NCI-H2029 (cell line): ENCODE measurements at regions not wholly inside any gene's neighbourhood (a gene's known extent, or its start where the extent isn't known, plus 50 kb on each side); places are given as distances from the start of the nearest gene placed in this dataset.

Experiments used
- DNase-seq: peaks from one replicate; lab custom pipeline; 2025; lab: John Stamatoyannopoulos, UW

DNA sequence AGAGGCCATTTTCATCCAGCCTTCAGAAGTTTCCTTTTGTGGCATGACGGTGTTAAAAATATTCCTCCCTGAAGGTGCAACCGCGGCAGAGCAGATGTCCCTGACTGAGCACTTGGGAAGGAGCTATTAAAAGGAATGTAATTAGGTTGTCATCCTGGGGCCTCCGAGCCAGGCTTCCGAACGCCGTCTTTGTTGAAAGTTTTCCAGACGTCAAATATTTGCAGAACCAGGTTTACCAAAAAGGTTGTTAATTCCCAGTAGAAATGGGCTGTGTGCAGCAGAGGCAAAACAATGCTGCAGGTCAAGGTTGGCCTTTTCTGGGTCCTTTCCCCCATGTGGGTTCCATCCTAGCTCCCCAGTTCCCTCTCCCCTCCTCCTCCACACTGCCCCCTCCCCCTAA is 88.8 kb upstream of the CALM2 start:
- DNase-seq, result no peak

DNA sequence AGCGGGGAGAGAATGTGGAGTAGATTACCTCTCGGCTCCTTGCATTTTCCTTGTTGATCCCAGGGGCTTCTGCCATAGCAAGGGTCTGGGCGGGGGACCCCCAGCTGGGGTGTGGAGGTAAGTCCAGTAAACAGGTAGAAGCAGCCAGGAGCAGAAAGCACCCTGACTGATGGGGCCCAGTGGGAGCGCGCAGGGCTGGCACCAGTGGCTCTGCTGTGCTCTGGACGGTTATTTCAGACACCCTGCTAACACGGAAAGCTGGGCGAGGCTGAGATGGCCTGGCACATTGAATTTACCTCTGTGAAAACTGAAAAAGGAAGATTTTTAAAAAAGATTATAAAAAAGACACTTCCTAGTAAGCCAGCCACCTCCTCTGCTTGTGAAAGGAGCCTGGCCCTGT is 88.4 kb upstream of the CALM2 start:
- no peak for DNase-seq

DNA sequence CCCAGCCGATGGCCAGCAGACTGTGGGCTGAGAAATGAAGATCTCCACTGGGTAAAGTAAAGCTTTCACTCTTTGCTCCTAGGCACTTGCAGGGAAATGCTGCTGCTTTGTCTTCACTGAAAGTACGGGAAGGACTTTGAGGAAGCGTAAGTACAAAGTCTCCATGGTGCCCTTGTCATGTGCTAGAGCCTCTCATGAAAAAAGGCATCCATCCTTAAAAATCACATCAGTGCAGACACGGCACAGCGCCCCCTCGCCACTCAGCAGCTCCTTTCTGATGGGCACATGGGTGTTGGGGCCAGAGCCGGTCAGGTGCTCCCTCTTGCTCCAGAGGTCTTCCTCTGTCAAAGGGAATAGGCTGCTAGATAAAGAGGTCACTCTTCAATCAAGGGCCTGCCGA is 87.8 kb upstream of the CALM2 start:
- DNase-seq, result no peak

DNA sequence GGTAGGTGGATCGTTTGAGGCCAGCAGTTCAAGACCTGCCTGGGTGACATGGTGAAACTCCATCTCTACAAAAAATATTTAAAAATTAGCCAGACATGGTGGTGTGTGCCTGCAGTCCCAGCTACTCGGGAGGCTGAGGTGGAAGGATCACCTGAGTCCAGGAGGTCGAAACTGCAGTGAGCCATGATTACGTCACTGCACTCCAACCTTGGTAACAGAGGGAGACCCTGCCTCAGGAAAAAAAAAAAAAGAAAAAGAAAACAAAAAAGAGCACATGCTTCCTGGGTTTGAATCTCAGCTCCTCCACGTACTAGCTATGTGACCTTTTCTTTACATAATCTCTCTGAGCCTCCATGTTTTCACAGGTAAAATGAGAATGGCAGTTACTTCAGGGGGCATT is 86.3 kb upstream of the CALM2 start:
- no peak for DNase-seq

DNA sequence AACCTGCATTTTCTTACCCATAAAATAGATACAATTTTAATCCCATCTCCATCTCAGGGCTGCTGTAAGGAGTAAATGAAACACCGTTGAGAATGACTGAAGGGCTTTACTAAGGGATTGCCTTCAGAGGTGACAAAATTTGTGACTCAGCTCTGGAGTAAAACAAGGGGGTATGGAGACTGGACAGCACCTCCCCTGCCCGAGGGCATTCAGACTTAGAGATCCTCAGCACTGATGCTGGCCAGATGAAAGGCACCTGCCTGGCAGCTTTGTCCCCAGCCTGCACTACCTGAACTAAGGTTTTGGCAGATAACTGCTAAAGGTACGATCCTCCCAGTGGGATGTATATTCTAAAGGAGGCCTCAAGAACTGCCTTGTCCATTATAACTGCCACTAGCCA is 84.7 kb upstream of the CALM2 start:
- DNase-seq, result no peak

DNA sequence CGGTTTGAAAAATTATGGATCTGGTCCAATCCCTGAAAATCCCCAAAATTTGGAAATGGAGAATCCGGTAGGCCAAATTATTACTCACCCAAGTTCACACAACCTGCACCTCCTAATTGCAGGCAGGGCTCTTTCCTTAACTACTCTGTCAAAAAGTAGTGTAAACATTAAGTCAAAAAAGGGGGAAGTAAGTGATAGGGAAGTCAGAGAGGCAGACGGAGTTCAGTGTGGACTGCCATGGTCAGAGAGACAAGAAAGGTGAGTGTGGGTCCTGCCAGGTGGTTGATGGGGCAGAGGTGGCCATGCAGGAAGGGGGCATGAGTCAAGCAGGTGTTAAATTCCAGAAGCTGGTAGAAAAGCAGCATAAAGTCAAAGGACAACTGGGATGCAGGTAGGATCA is 83.5 kb upstream of the CALM2 start:
- DNase-seq, result no peak

DNA sequence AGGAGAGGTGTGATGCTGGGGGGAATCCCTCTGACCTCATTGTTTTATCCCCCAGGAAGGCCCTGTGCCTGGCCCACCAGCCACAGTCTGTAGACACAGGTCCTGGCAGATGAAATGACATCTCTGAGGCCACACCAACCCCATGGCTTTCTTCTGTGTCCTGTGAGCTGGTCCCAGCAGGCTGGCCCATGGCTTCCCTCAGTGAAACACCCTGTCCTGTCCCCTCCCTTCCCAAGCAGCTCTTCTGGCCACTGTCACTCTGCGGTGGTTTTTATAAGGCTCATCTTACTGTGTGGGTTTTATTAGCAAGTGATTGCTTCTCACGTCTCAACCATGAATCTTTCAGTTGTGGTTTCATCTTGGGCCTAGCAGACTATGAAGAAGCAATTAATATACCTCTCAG is 81.6 kb upstream of the CALM2 start:
- DNase-seq, result no peak

DNA sequence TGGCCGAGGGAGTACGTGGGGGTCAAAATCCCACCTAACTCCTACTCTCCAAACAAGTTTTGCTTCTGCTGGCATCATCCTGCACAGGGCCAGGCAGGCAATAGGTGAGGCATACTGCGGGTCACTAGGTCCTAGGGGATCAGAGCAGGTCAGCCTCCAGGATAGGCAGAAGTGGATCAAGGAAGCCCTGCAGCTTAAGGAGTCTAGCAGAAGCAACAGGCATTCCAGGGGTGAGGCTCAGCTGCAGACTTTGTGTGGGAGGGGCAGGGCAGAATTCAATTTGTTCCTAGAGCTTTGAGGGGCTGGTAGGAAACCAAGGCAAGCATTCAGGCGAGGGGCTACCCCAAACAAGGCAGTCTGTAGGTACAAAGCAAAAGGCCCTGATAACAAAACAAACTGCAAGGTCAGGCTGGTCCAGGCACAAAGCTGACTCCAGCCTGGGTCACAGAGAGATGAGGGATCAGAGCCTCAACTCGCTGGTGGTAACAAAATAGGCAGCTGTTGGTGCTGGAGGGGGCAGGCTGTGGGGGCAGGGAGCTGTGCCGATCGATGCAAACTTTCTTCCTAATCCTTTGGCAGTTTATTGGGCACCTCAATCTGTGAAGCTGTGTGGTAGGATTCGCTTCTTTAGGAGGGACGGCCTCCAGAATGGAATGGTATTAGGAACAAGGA is 80.2 kb upstream of the CALM2 start:
- no peak for DNase-seq

DNA sequence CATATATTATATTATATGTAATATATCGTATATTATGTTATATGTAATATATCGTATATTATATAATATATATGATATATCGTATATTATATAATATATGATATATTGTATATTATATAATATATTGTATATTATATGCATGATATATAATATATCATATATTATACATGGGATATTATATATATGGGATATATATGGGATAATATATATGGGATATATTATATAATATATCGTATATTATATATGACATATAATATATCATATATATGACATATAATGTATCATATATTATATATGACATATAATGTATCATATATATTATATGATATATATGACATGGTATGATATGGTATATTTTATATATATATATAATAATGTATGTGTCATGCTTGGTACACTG is 79.5 kb upstream of the CALM2 start:
- DNase-seq, result no peak

DNA sequence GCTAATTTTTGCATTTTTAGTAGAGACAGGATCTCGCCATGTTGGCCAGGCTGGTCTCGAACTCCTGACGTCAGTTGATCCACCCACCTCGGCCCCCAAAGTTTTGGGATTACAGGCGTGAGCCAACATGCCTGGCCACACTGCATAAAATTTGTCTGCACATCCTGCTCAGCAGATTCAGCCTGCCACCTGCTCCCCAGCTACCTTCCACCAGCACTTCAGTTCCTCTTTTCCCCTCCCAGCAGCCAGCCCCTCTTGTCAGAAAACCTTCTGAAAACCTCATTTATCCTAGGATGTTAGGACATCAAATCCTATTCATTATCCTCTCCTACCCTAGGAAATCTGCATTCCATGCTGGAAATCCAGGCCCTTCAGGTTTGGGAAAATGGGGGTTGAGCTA is 78.2 kb upstream of the CALM2 start:
- DNase-seq, result no peak

DNA sequence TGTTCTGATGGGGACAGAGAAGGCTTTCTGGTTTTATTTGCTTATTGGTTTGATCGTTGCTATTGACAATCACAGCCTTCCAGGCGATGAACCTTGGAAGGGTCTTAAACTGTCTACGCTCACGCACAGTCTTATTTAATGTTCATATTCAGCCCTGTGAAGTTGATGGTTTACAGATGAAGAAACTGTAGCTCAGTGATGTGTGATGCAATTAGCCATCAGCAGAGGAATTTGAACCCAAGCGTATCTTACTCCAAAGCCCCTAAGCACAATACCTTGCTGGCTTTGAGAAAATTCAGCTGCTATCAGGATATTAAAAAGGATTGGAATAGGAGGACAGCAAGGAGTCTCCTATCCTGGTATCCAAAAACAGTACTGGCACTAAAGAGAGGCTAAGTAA is 77.1 kb upstream of the CALM2 start:
- DNase-seq, result no peak

DNA sequence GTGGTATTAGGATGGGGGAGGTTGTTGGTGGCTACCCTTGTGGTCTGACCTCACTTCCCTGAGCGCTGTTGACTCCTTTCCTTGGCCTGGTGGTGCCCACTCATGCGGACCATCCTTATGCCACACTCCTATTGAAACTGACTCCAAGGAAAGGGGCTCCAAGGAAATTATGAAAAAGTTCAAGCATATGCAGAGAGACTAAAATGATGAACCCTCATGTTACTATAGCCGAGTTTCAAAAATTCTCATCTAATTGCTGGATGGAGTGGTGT is 75.0 kb upstream of the CALM2 start:
- DNase-seq, result no peak

DNA sequence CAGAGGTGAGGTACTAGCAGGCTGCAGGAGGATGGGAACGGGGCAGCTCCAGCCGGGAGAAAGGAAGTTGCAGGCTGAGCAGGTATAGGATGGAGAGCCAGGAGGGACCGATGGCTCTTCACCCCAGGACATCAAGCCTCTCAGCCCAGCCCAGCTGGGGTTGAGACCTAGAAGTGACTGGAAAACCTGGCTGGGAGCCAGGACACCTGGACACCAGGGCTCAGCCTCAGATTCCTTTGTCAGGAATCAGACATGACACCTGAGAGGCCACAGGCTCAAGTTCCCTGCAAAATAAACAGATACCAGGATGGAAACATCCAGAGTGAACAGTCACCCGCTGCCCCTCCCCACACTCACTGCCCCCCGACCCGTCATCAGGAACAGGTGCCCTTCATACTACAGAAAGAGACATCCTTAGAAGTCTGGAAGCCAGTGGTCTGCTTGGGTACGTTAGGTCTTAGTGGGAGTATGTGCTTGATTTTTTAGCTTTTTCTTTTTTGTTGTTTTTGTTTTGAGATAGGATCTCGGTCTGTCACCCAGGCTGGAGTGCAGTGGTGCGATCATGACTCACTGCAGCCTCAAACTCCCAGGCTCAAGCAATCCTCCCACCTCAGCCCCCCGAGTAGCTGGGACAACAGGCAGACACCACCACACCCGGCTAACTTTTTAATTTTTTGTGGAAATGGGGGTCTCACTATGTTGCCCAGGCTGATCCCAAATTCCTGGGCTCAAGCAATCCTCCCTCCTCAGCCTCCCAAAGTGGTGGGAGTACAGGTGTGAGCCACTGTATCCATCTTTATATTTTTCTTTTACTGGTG is 74.5 kb upstream of the CALM2 start:
- DNase-seq, result peak; percentile 84

DNA sequence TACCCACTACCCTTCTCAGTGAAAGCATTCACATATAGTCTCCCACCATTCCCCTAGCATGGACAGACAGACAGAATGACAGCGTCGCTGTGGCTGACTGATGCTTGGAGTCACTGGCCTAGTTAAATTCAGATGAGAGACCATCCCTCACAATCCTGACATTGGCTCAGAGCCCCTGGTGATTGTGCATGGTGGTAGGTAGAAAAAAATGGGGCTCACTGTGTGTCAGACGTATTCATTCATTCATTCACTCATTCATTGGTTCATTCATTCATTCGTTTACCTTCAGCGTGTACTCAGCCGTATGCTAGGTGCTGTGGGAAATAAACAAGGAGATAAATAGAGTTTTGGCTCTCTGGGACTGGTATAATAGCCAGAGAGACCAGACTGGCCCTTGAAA is 73.6 kb upstream of the CALM2 start:
- no peak for DNase-seq

DNA sequence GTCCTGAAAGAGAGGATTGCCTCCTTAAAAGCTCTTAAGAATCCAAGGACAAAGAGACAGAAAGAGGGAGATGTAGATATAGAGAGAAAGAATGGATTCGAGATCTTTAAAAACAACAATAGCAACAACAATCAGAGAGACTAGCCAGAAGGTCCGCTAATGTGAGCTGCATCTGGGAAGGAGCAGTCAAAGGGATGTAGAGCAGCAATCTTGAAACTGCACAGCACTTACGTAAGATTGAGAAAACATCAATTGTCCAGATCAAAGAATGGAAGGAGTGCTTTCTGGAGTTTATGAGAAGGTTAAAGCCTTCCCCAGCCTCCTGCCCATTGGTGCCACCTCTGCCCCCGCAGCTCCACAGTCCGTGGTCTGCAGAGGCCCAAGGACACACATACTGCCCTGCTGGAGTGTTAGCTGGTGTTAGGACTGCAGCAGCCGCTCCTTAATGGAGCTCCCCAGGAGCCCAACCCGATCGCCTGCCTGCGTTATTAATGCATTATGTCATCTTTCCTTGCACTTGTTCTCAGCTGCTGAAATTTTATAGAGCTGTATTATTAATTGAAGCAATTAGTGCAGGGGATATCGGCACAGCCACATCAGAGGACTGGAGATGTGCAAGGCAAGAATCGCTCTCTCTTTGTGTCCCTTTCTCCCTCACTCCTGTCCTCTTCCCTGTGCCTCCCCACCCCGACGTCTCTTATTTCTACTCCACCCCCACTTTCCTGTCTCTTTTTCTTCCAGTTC is 73.0 kb upstream of the CALM2 start:
- no peak for DNase-seq

DNA sequence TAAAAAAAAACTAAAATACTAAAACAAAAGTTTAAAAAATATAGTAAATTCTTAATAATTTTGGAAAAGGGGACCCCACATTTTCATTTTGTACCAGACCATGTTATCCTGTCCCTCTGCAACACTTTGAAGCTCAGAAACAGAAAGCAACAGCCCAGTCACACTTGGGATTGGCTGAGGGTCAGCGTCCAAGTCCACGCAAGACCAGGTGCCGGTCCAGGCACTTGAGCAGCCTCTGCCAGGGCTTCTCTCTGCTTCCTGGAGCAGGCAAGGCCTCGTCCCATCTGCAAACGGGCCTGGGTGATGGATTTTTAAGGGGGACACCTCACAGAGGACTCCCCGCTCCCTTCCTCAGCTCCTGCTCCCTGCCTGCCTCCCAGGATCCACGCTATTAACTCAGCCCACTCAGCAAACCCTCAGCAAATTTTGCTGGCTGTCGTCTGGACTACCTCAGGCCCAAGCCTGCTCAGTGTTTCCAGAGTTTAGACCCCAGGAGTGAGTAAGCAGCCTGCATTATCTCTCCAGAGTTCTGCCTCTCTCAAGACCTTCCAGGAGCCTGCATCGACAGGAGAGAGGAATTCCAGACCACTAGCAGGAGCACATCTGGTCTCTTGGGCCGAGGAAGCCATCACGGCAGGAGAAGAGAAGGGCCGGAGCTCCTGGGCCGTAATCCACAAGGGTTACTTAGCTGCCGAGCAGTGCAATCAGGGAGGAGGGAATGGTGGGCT is 67.4 kb upstream of the CALM2 start:
- no peak for DNase-seq

DNA sequence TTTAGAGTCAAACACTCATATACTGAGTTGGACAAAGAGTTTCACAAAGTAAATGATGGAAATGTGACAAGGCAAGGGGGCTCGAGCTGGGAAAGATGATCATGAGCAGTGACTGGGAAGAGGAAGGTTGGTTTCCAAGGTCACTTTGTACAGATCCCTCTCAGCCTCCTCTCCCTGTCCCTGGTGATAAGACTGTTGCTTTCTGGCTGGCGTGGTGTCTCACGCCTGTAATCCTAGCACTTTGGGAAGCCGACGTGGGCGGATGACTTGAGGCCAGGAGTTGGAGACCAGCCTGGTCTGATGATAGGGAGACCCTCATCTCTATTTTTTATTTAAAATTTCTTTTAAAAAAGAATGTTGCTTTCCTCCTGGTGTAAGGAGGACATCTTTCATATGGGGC is 65.4 kb upstream of the CALM2 start:
- DNase-seq, result no peak

DNA sequence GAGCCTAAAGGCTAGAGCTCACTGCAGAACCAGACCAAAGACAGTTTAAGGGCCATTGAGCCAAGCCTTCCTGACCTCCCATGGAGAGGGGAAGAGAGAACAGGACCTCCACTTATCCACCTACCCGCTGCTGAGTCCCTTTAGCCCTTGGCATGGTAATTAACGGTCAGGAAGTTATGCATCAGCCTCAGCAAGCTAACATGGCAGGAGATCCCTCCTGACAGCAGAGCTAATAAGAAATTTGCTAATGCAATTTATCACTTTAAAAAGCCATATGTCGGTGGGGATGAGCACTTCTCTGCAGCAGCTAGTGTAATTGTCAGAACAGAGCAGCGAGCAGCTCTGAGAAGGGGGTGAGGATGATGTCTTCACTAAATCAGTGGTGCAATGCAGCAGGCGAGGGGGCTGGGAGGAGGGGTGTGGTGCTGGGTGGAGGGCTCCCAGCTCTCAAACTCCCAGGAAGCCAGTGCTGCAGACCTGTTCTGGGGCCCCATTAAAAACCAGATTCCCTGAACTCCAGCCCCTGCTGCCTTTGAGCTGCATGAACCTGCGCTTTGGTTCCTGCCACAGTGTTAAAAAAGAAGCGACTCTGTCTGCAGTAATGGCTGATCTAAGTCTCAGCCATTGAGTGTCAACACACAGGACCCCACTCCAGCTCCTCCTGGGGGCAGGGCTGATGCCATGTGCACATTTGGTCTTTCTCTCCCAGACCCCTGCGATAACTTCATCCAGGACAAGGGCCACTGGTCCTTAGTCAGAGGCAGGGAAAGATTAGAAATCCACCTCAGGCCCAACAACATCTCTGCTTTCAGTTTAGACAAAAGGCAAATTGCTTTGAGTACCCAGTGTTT is 63.0 kb upstream of the CALM2 start:
- no peak for DNase-seq

DNA sequence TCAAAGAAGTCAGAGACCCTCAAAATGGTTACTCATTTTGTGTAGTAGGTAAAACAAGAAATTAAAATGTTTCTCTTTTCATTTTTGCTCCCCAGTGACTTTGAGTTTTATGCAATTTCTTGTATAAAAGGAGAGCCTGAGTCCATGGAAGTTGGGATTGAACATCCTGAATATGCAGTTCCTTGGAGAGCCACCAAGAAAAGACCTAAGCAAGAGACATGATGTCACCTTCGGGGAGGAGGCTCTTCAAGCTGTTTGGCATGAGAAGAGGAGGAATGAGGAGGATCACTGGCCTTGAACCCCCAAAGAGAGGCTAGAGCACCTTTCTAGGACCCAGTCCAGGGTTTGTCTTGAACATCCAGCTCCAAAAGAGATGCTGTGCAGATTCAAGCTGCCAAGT is 62.3 kb upstream of the CALM2 start:
- DNase-seq, result no peak

DNA sequence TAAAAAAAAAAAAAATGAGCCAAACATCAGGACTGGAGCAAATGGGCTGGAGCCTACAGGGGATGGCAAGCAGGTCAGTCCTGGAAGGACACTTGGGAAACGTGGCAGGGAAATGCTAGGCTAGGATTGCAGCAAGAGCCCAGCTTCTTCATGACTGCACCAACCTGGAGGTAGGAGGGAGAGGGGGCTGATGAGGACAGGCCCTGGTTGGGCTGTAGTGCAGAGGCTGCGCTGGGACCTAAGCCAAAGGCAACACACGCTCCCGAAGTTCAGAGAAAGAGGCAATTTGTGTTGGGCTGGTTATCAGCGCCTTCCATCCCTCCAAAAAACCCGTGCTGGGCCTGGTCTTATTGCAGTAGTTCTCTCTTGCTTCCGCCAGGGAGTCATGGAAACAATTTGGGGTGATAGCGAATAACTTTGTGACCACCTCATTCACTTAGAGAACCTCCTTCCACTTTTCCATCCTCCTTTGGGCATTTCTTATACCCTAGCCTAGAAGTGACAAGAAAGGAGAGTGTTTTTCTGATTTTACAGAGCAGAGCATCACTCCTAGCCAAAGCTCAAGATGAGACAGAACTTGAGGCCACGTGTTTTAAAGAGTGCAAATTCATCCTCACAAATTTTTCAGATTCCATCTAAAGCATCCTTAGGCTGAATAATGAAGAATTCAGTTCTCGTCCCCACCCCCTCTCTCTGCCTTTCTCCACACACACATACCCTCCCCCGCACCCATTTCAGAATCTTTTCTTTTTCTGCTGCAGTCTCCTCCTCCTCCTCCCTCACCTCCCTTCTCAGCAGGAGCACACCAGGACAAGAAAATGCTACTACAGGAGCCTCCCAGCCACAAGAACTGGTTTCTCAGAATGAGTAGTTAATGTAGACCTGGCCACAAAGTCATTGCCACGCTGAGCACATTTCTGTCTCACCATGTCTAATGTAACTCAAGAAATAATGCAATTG is 61.3 kb upstream of the CALM2 start:
- DNase-seq, result no peak
